ENCODE measurements at regions not wholly inside any gene's neighbourhood (a gene's known extent, or its start where the extent isn't known, plus 50 kb on each side); places are given as distances from the start of the nearest gene placed in this dataset.

DNA sequence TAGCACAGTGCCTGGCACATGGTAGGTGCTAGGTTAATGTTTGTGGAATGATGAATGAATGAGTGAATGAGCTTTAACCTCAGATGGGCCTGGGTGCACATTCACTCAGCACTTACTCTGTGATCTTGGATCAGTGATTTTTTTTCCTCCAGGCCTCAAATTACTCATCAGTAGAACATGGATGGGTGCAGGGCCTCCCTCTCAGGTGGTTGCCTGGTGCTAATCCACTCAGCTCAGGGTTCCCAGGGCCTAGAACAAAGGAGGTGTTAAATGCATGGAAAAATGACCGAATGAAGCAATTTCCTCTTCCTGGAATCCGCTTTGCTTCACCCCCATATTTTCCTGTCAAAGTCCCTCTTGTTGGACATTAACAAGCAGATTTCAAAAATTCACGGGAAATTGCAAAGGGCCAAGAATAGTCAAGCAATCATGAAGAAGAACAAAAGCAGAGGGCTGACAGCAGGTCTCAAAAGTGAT lies 93.5 kb downstream of the MYEOV start:
- TF ChIP-seq POLR2A (IDR thresholded peaks at IDR 0.05; ENCODE audit: low read depth, low read length): no peak
- FAIRE-seq (no peak), DNase-seq (ENCODE audit: insufficient read length, low spot score) (no peak)

DNA sequence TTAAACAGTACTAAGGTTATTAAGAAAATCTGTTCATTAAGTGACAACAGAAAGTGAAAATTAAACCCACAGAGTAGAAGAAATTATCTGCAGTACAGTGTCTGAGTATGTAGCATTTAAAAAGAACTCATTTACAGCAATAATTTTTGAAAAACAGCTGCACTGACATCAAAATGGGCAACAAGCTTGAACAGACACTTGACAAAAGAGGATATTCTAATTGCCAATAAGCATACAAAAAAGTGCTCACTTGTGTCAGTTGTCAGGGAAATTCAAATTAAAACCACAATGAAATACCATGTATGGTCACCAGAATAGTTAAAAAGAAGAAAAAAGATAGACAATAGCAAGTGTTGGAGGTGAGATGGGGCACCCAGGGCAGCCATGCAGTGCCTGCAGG lies 93.3 kb upstream of the LINC01488 start:
- DNase-seq (ENCODE audit: insufficient read length, low spot score): no peak
- TF ChIP-seq POLR2A (IDR thresholded peaks at IDR 0.05; ENCODE audit: low read depth, low read length): no peak
- no peak for FAIRE-seq

DNA sequence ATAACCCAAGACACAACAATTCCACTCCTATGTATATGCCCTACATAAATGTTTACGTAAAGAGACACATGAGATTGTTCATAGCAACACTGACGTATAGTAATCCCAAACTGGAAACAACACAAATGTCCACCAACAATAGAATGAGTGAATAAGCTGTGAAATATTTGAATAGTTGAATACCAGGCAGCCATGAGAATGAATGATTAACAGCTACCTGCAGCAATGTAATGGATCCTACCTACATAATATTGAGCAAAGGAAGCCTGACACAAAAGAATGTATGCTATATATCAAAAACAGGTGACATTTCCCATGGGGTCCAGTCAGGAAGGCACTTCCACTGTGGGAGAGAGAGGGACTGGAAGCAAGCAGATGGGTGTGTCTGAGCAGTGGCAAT lies 92.8 kb upstream of the LINC01488 start:
- no peak for TF ChIP-seq POLR2A (IDR thresholded peaks at IDR 0.05; ENCODE audit: low read depth, low read length)
- DNase-seq (ENCODE audit: insufficient read length, low spot score) (no peak), FAIRE-seq (no peak)

DNA sequence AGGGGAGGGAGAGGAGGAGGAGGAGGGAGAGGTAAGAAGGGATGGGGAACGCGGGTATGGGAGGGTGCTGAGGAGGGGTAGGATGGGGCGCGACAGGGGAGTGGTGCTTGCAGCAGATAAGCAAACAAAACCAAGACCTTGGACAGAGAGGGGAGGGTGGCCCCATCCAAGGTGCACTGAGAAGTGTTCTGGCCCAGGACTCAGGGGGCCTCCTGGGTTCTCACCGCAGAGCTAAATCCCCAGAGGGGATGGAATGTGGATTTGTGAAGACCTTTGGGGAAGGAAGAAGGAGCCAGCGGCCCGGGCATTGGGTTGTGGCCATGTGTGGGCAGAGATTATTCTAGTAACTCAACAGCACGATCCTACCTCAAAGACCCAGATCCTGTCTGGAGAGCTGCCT lies 90.9 kb upstream of the LINC01488 start:
- FAIRE-seq (no peak), DNase-seq (ENCODE audit: insufficient read length, low spot score) (no peak)
- no peak for TF ChIP-seq POLR2A (IDR thresholded peaks at IDR 0.05; ENCODE audit: low read depth, low read length)

DNA sequence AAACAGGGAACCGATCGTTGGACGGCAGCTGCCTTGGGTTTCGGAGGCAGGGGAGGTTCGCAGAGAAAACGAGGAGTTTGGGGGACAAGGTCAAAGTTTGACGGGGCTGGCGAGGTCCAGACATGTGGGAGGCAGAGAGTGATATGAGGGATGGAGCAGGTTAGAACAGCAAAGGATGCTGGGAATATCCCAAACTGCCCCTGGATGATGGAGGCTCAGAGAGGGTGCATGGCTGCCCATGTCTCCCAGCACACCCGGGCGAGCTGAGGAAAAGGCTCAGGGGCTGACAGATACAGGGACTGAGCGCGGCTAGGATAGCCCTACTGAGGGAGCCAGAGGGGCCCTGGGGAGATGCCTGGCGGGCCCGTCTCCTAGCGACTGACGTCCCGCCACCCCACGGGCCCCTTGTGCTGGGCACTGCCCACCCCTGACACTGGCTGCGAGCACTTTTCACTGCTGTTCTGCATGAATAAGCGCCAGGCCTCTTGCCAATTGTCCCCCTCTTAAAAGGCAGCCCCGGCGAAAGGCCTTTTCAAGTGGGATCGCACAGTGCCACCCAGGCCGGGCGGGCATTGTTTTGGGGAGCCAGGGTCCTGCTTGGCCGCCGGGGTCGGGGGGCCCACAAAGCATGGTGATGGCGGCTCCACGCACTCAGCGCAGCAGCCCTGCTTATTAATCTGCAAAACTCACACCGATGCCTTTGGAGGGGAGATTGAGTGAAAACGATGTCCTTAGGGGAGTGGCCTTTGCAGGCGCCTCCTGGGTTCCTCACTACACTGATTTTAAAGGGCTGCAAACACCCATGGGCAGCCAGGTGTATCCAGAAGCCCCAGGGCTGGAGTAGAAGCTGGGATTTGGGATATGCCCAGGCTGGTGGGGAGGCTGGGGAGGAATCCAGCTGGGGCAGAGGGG lies 90.0 kb upstream of the LINC01488 start:
- no peak for TF ChIP-seq POLR2A (IDR thresholded peaks at IDR 0.05; ENCODE audit: low read depth, low read length)
- DNase-seq (ENCODE audit: insufficient read length, low spot score) (no peak), FAIRE-seq (no peak)

DNA sequence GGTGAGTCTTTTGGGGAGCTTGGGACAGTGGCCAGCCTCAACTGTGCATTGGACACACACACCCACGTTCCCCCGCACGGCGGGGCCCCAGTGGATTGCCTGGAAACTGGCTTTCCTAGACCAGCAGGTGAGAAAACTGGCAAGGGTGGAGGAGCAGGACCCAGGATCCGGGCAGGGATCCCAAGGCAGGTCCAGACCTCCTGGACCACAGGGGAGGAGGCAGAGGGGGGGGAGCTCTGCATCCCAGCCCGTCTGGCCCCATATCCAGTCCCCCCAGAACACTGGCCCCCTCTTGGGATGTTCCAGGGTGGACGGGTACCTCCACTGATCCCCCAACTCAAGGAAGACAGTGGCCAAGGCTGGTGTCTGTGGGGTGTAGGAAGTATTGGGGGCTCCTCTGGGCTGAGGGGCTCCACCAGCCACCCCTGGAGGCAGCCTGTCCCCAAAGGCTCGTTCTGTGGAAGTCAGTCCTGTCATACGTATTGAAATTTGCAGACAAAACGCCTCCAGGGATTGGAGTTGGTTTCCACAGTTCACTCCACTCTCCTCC lies 89.3 kb upstream of the LINC01488 start:
- FAIRE-seq (no peak), DNase-seq (ENCODE audit: insufficient read length, low spot score) (no peak)
- TF ChIP-seq POLR2A (IDR thresholded peaks at IDR 0.05; ENCODE audit: low read depth, low read length): no peak

DNA sequence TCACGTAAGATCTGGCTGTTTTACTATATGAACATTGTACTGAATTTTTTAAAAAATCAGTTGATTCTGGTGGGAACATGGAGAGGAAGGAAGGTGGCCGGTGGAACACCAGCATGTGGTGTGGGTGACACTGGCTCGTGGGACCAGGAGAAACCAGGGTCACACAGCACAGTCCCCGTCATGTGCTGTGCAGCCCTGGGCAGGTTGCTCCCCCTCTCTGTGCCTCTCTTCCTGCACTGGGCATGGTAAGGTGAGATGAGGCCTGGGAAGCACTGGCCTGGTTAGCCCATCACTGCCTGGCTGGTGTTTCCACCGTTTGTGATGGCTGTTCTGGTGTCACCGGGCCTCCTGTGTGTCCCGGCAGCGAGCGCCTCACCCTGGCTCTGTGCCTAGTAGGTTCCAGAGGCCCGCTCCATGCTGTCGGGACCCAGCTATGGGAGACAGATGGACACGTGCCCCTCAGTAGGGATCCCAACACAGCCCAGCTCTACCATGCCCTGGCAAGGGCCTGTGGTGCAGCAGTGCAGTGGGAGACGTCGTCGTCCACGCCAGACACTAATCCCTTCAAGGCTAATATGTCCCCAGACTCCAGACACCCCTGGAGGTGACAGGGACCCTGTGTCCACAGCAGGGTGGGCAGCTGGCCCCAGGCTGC lies 88.2 kb upstream of the LINC01488 start:
- TF ChIP-seq POLR2A (IDR thresholded peaks at IDR 0.05; ENCODE audit: low read depth, low read length): no peak
- no peak for DNase-seq (ENCODE audit: insufficient read length, low spot score)
- FAIRE-seq: no peak

DNA sequence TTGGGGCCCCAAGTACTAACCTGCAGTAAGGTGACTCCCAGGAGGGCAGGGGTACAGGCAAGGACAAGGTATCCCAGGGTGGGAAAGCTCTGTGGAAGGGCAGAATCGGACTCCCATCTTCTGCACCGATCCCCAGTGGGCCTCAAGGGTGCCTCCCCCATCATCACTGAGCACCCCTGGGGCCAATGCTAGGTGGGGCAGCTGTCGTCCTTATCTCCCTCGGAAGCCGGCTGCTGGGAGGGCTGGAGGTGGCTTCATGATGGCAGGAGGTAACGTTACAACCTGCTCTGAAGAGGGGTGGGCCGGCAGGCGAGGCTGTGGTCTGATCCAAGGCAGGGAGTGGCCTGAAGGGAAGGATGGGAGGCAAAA lies 87.6 kb upstream of the LINC01488 start:
- DNase-seq (ENCODE audit: insufficient read length, low spot score): no peak
- no peak for FAIRE-seq
- TF ChIP-seq POLR2A (IDR thresholded peaks at IDR 0.05; ENCODE audit: low read depth, low read length): no peak

DNA sequence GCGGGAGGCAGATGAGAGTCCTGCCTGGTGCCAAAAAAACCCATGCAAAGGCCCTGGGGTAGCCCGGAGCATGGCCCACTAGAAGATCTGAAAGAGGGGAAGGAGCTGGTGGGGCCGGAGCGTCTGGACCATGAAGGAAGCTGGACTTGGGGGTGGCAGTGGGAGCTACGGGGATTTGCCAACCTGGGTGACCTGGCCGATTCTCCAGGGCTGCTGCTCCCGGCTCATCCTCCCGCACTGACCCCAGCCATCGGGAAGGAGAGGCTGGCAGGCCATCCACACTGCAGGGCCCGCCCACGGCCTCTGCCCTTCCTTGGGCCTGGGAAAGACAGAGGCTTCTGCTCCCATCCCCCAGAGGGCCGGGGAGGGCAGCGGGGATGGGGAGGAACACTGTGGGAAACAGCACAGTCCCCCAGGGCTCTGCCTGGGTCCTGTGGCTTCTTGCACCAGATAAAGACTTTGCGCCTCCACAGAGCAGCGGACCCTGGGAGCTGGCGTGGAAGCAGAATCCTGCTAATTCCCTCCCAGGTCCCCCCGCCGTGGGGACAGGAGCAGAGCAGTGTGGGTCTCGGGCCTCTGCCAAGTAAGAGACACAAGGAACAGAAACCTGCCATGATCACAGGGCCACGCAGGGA lies 87.1 kb upstream of the LINC01488 start:
- FAIRE-seq (no peak), DNase-seq (ENCODE audit: insufficient read length, low spot score) (no peak)
- no peak for TF ChIP-seq POLR2A (IDR thresholded peaks at IDR 0.05; ENCODE audit: low read depth, low read length)

DNA sequence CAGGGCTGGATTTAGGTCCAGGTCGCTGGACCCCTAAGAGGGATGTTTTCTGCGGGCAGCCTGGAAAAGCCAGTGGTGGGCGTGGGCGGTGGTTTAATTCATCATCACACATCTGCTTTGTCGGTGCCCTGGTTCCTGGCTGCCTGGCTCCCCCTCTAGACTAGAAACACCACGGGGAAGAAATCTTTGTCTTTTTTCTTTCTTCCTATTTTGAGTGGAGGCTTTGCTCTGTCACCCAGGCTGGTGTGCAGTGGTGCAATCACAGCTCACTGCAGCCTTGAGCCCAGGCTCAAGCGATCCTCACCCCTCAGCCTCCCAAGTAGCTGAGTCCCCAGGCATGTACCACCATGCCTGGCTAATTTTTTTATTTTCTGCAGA lies 86.6 kb upstream of the LINC01488 start:
- FAIRE-seq (no peak), DNase-seq (ENCODE audit: insufficient read length, low spot score) (no peak)

DNA sequence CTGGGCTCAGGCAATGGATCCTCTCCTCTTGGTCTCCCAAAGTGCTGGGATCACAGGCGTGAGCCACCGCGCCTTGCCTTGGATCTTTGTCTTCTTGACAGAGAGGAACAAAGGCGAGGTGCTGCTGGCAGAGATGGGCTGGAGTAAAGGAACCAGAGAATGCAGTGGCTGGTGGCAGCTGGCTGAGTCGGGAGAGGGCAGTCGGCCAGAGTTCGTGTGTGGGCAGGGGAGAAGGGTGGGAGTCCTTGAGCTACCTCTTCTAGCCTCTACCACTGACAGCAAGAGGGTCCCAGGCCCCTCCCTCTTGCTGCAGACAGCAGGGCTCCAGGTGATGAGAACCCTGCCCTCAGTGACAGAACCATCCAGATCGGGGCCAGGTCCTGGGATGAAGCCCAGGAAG lies 86.2 kb upstream of the LINC01488 start:
- DNase-seq (ENCODE audit: insufficient read length, low spot score) (no peak), FAIRE-seq (no peak)
- no peak for TF ChIP-seq POLR2A (IDR thresholded peaks at IDR 0.05; ENCODE audit: low read depth, low read length)

More for the DNA sequence above, 86.6 kb upstream of the LINC01488 start:
- TF ChIP-seq POLR2A (IDR thresholded peaks at IDR 0.05; ENCODE audit: low read depth, low read length): no peak

DNA sequence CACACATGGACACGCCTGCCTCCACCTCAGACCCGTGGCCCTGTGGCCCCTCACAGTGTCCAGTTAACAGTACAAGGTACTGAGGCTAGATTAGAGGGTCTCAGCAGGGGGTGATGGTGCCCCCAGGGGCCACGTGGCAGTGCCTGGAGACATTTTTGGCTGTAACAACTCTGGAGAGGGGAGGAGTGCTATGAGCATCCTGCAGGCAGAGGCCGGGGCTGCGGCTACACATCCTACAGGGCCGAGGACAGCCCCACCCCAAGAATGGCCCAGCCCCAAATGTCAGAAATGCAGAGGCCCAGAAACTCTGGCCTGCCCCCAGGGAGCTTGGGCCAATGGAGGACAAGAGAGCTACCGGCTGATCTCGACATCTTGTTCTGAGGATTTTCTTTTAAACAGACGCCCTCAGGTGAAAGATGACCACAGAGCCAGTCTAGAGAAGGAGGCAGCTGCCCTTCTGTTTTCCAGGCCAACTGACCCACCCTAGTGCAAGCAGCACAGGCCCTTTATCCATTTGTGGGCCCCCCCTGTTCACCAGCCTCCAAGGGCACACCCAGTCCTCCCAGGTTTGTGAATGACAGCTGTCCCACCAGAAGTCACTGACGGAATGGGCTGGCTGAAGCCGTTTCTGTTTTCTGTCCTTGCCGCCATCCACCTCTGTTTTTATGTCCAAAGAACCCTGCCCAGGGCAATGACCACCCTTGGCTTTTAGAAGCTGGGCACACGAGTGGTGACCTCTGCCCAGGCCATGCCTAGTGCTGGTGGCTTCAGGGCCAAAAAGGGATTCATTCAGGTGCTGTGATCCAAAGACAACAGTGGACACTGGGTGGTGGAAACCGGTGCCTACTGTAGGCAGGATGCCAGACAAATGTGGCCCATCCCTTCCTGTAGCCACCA lies 85.2 kb upstream of the LINC01488 start:
- no peak for TF ChIP-seq POLR2A (IDR thresholded peaks at IDR 0.05; ENCODE audit: low read depth, low read length)
- no peak for FAIRE-seq

DNA sequence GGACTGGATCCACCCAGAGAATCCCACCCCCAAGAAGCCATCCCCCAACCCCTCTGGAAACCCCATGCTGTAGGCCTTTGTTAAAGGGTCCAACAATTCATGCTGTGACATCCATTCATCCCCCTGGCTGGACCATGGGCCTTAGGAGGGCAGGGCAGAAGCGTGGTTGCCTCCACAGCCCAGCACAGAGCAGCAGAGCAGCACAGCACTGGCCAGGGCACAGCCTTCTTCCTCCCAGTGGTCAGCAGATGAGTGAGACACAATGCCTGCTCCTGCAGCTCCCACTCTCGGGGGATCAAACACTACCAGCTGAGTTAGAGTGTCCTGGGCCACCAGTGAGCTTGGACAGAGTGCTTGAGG lies 84.5 kb upstream of the LINC01488 start:
- DNase-seq (ENCODE audit: insufficient read length, low spot score): no peak
- no peak for TF ChIP-seq POLR2A (IDR thresholded peaks at IDR 0.05; ENCODE audit: low read depth, low read length)
- no peak for FAIRE-seq

More for the DNA sequence above, 85.2 kb upstream of the LINC01488 start:
- DNase-seq (ENCODE audit: insufficient read length, low spot score): no peak
